Smooth muscle cell (in vitro differentiated cells): ENCODE measurements at regions not wholly inside any gene's neighbourhood (a gene's known extent, or its start where the extent isn't known, plus 50 kb on each side); places are given as distances from the start of the nearest gene placed in this dataset.

Source experiments
- DNase-seq: peaks from one replicate; lab custom pipeline; 2025; ENCODE audit not compliant: unreplicated experiment; lab: John Stamatoyannopoulos, UW
- H2AFZ ChIP-seq: fragments of 200-600 bp; sonication (generic); 2 replicates; pipeline ENCODE4 v1.6.0; 2016; ENCODE audit warnings: antibody characterized with exemption, low read depth, mild to moderate bottlenecking
- H3F3A ChIP-seq: fragments of 200-600 bp; sonication (generic); 2 replicates; pipeline ENCODE4 v1.6.0; 2017; ENCODE audit warnings: antibody characterized with exemption, low read depth
- H3K27ac ChIP-seq: fragments of 200-600 bp; sonication (generic); 2 replicates; pipeline ENCODE4 v1.5.1; 2016; ENCODE audit warnings: low read depth, mild to moderate bottlenecking
- H3K27me3 ChIP-seq: fragments of 200-600 bp; sonication (generic); 2 replicates; pipeline ENCODE4 v1.6.1; 2016; ENCODE audit warnings: low read depth, mild to moderate bottlenecking
- H3K36me3 ChIP-seq: fragments of 200-600 bp; sonication (generic); 2 replicates; pipeline ENCODE4 v1.5.1; 2016; ENCODE audit warnings: low read depth
- H3K4me1 ChIP-seq: fragments of 200-600 bp; sonication (generic); 2 replicates; pipeline ENCODE4 v1.5.1; 2016; ENCODE audit warnings: low read depth
- H3K4me2 ChIP-seq: fragments of 200-600 bp; sonication (generic); 2 replicates; pipeline ENCODE4 v1.6.0; 2016; ENCODE audit warnings: mild to moderate bottlenecking
- H3K4me3 ChIP-seq: fragments of 200-600 bp; sonication (generic); 2 replicates; pipeline ENCODE4 v1.5.1; 2016; ENCODE audit warnings: mild to moderate bottlenecking
- H3K79me2 ChIP-seq: fragments of 200-600 bp; sonication (generic); 2 replicates; pipeline ENCODE4 v1.6.0; 2016; ENCODE audit warnings: low read depth, mild to moderate bottlenecking
- H3K9ac ChIP-seq: fragments of 200-600 bp; sonication (generic); 2 replicates; pipeline ENCODE4 v1.6.0; 2016; ENCODE audit warnings: low read depth
- H3K9me3 ChIP-seq: fragments of 200-600 bp; sonication (generic); replicated peaks from 2 replicates; pipeline ENCODE4 v1.5.1; 2016; ENCODE audit warnings: low read depth
- H4K20me1 ChIP-seq: fragments of 200-600 bp; sonication (generic); 2 replicates; pipeline ENCODE4 v1.6.0; 2016; ENCODE audit warnings: low read depth
- WGBS: methylation state at CpG from one replicate; pipeline ENCODE4 v1.1.7; 2016; ENCODE audit warnings: low lambda C conversion rate; 5-methylcytosine and 5-hydroxymethylcytosine counted together
- TF ChIP-seq, protein P1 (sequence below): fragments of 200-600 bp; sonication (generic); IDR thresholded peaks from 2 replicates; pipeline ENCODE4 v1.5.1; 2017; ENCODE audit warnings: borderline replicate concordance, mild to moderate bottlenecking, antibody characterized with exemption; ENCODE audit not compliant: insufficient read depth, poor library complexity, severe bottlenecking

DNA sequence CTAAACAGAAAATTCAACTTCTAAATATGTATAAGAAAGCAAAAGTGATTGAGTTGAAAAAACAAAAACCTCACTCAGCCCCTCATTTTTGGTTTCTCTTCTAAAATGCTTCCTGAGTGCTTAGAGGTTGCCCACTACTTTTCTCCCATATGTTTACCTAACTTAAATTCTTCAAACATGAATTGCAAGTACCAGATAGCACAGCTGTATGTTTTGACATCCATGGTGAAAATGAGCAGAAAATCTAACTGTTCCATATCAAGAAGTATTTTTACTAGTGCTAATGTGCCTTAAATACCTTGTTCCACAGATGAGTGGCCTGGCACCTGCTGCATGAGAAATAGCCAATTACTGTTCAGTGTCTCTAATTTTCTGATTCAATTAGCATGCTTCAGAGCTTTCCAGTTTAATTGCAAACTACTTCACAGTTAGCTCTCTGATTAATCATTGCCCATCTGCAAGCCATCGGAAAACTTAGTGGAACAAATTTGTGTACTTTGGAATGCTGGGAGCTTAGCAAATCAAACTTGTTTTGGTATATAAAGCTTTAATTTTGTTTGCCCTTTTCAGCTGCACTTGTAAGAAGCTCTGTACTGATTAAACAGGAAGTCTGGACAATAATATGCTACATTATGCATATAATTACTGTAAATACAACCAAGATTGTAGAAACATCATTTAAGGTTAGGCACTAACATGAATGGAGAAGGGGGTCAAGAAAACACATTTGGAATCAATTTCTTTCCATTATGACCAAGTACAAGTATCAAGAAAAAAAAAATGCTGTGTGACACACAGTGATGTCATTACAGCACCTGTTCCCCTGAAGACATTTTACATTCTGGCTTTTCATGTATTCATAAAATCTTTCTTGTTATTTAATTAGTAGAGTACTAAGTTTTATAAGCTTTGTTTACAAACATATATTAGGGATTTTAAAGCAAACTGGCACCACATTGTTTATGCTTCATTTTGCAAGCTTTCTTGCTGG, 65.6 kb downstream of the POU5F2 start:
- H3K4me1 ChIP-seq: peaks cover 14% of the 10 kb centered on the region
- no peaks in the 10 kb centered on the region for H3F3A ChIP-seq
- H3K4me2 ChIP-seq: no peak overlapping the region
- no peak overlapping the region for H3K4me3 ChIP-seq
- H4K20me1 ChIP-seq: no peaks in the 10 kb centered on the region
- H3K27ac ChIP-seq: no peak overlapping the region
- WGBS: 81% methylated on average over 1 of the region's 1 CpG
- no peaks in the 10 kb centered on the region for H3K9me3 ChIP-seq
- no peak for DNase-seq
- no peak overlapping the region for H2AFZ ChIP-seq
- no peaks in the 10 kb centered on the region for H3K79me2 ChIP-seq
- H3K36me3 ChIP-seq: no peaks in the 10 kb centered on the region
- H3K9ac ChIP-seq: no peak overlapping the region
- peaks cover 25% of the 10 kb centered on the region for H3K27me3 ChIP-seq
- TF ChIP-seq, protein P1, sequence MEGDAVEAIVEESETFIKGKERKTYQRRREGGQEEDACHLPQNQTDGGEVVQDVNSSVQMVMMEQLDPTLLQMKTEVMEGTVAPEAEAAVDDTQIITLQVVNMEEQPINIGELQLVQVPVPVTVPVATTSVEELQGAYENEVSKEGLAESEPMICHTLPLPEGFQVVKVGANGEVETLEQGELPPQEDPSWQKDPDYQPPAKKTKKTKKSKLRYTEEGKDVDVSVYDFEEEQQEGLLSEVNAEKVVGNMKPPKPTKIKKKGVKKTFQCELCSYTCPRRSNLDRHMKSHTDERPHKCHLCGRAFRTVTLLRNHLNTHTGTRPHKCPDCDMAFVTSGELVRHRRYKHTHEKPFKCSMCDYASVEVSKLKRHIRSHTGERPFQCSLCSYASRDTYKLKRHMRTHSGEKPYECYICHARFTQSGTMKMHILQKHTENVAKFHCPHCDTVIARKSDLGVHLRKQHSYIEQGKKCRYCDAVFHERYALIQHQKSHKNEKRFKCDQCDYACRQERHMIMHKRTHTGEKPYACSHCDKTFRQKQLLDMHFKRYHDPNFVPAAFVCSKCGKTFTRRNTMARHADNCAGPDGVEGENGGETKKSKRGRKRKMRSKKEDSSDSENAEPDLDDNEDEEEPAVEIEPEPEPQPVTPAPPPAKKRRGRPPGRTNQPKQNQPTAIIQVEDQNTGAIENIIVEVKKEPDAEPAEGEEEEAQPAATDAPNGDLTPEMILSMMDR: no peak

DNA sequence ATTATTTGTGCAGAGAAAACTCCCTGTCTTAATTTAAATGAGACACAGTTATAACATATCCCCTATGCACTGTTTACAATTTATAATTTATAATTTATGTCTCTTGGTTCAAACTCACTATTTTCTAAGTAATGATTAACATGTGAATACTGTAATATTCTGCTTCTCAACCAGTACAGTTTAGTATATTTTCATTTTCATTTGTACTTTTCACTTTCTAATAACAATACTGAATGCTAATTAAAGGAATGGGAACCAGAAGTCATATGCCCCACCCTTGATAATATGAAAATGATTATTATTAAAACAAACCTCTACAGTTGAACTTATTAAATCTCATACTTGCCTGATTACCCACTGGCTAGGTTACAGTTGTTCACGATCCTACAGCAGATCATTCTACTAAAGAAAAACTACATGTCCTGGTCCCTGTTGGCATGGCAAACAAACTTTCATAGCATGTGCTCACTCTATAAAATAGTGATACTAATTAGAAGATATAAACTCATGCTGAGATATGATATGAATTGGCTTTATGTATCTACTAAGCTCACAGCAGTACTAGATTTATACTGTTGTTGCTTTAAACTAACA, 66.4 kb downstream of the POU5F2 start:
- H3K27me3 ChIP-seq: peaks cover 30% of the 10 kb centered on the region
- 94% methylated on average over 1 of the region's 1 CpG for WGBS

DNA sequence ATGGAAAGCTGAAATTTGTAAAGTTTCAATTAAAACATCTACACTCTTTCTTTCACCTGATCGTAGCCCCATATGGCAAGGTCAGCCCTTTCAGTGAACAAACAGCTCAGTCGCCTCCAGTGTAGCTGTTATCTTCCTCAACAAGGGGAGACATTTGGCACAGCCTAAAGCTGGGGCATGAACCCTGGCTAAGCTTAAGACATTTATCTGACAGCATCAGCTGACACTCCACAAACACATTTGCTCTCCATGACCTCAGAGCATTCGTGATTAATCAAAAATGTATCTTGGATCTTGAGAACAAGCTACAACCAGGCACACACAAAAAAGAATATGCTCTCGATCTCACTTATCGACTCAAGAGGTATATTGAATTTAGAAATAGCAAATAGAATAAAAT, 67.3 kb downstream of the POU5F2 start:
- Histone ChIP-seq H3K36me3 (no peaks in the 10 kb centered on the region), H2AFZ (no peak overlapping the region), H3K9me3 (no peaks in the 10 kb centered on the region), H3K27ac (no peak overlapping the region), H3K4me2 (no peak overlapping the region), H3K27me3 (peaks cover 30% of the 10 kb centered on the region), H3K4me3 (no peak overlapping the region), H4K20me1 (no peaks in the 10 kb centered on the region), H3F3A (no peaks in the 10 kb centered on the region), H3K9ac (no peak overlapping the region), H3K79me2 (no peaks in the 10 kb centered on the region), H3K4me1 (peaks cover 14% of the 10 kb centered on the region)
- WGBS: 61% methylated on average over 5 of the region's 5 CpGs
- TF ChIP-seq, protein P1: no peak
- no peak for DNase-seq

More for the DNA sequence above, 66.4 kb downstream of the POU5F2 start:
- no peaks in the 10 kb centered on the region for H3K79me2 ChIP-seq
- DNase-seq: no peak
- no peak overlapping the region for H3K9ac ChIP-seq
- TF ChIP-seq, protein P1: no peak
- no peaks in the 10 kb centered on the region for H3K36me3 ChIP-seq
- H4K20me1 ChIP-seq: no peaks in the 10 kb centered on the region
- no peak overlapping the region for H3K4me3 ChIP-seq
- H2AFZ ChIP-seq: no peak overlapping the region
- H3K4me2 ChIP-seq: no peak overlapping the region
- no peak overlapping the region for H3K27ac ChIP-seq
- no peaks in the 10 kb centered on the region for H3K9me3 ChIP-seq
- peaks cover 14% of the 10 kb centered on the region for H3K4me1 ChIP-seq
- H3F3A ChIP-seq: no peaks in the 10 kb centered on the region
